Stimulated activated CD8-positive, alpha-beta memory T cell treated with anti-CD3 and anti-CD28 coated beads, Interleukin-15, amount 100 ng/mL, for 4 hours (primary cell): ENCODE measurements at regions not wholly inside any gene's neighbourhood (a gene's known extent, or its start where the extent isn't known, plus 50 kb on each side); places are given as distances from the start of the nearest gene placed in this dataset.

Experiments used
- DNase-seq, 2 donors: peaks; one replicate each; pipeline ENCODE4 v3.0.0-alpha.2; 2020; ENCODE audit warnings: low read depth in 2 of 2

- DNase-seq = no peak
Measured at GRCh38 chr13:34553376-34553775, 388.7 kb upstream of the NBEA start.

- DNase-seq = no peak
Measured at GRCh38 chr13:34555988-34556387, 386.1 kb upstream of the NBEA start.

GRCh38 chr13:34561033-34561432, 381.0 kb upstream of the NBEA start:
- DNase-seq = no peak

DNA sequence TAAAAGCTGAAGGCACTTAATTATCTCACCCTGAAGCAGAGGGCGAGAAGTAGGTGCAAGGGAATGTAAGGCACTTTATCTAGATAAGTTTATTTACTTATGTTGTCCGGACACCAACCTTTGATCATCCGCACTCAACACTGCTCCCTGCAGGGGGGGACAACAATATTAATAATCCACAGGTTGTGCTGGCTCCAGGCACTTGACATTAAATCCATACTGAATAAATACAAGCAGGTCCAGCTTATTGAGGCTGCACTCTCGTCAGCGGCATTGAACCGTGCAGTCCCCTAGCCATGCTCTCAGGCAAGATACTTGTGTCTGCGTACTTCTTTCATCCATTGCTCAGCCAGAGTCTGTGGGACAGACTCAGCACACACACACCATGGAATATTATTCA, 374.5 kb upstream of the NBEA start:
- DNase-seq = no peak

GRCh38 chr13:34570698-34571353, 371.2 kb upstream of the NBEA start:
- no peak for DNase-seq

DNA sequence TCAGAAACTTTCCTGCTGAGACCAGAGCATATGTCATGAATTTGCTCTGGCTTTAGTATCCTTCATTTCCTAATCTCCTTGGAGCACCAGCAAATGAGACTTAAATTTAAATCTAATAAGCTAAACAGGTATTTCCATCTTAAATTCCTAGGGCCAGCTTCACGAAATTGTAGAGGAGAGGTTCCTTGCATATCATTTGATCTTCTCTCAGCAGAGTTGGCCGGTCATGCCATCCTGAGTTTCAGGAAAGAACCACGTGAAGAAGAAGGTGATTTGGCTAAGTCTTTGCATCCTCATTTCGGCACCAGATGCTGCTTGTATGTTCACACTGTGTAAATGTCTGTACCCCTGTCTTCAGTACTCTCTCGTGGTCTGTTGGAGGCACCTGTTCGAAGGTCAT, 370.4 kb upstream of the NBEA start:
- DNase-seq = no peak

DNA sequence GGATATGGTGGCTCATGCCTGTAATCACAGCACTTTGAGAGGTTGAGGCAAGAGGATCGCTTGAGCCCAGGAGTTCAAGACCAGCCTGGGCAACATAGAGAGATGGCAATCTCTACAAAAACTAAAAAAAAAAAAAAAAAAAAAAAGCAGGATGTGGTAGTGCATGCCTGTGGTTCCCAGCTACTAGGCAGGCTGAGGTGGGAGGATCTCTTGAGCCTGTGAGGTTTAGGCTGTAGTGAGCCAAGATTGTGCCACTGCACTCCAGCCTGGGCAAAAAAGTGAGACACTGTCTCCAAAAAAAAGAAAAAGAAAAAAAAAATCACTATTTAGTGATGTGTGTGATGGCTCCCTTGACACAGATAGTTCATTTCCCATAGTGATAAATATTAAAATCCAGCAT, 365.0 kb upstream of the NBEA start:
- DNase-seq = no peak

DNA sequence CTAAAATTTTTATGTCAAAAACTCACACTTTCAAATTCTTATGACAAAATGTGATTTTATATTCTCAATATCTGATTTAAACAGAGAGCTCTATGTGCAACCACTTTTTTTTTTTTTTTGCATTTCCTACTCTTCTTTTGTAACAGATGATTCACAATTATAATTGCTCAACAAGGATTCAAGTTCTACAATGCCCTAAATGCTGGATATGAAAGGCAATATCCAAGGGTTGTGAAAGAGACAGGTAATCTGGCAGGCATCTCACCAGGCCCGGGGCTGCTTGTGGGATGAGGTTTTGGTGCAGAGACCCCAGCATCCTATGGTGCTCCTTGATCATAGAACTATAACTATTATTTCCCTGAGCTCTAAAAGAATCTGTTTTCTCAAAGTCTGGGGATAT, 363.6 kb upstream of the NBEA start:
- no peak for DNase-seq

DNA sequence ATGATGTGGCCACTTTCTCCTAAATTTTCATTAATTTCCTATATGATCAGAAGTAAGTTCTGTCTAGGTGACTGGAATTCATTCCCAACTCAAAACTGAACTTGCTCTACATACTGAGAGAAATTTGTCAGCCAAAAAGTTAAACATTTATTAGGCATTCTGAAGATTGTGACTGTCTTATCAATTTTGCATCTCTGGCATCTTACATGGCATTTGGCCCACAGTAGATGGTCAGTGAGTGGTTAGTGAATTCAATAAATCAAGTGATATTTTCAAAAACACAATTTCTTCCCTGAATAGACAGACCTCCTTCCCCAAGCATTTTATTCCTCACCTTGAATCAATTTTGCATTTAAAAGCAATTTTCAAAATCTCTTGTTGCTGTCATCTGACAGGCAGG, 363.2 kb upstream of the NBEA start:
- DNase-seq = no peak

- no peak for DNase-seq
Measured at GRCh38 chr13:34583181-34583580, 358.9 kb upstream of the NBEA start.

DNA sequence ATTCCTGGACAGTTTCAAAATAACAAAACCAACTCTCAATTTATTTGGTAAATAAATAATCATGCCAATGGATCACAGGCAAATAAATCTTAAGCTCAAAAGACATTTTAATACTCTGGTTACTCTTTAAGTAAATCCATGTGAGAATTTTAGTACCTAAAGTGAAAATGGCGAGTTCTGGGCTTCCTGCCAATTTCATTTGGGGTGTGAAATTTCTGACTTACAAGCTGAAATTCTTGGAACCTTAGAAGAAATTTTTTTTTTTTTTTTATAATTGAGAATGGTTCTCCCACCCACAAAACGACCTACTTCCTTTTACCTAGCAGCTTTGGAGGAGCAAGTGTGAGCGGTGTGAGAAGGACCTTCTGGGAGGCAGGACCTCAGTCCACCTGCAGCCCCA, 354.5 kb upstream of the NBEA start:
- no peak for DNase-seq

GRCh38 chr13:34588362-34588761, 353.7 kb upstream of the NBEA start:
- no peak for DNase-seq

DNA sequence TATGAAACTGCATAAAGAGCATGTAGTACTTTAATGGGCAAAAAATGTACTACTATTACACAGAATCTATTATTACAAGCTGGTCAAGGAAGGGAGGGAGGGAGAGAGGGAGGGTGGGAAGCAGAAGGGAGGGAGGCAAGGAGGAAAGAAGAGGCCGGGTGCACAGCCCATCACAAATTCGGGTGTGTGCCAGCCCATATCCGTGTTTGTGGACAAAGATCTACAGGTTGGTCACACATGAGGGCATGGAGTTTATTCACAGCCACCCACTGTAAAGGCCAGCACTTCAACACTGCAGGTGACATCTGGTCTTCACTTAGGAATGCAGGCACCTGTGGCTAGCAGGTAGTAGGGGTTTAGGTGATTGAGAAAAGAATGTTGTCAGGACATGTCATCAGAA, 352.5 kb upstream of the NBEA start:
- no peak for DNase-seq

DNA sequence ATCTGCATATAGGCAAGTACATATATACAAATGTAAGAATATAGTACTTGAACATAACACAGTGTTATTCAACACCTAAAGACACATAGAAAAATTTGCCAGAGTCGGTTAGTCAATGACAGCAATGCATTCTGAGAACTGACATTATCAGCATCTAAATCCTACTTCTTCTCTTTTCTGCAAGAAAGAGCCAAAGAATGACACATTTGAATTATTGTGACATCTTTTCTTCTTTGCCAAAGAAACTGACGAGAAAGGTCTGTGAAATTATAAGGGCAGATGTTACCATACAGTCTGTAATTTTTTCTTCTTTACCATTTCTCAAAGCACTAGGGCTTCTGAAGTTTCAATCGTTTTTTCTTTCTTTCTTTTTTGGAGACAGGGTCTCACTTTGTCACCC, 350.9 kb upstream of the NBEA start:
- DNase-seq = no peak

- no peak for DNase-seq
Measured at GRCh38 chr13:34591900-34592529, 350.1 kb upstream of the NBEA start.

DNA sequence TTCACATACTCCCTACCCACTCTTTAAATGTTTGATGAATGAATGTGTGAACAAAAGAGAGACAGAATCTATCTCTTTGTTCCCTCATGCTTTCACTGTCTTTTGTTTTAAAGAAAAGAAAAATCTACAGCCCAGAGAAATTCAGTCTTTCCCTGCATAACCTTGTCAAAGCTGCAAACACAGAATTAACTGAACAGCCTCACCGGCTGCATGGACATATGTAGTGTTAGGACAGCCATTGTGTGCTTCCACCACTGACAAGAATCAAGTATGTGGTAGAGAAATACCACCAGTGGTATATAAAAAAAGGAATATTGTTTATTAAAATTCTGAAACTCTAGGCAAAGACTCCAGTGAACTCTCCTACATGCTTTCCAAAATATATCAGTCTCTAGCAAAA, 348.4 kb upstream of the NBEA start:
- DNase-seq = no peak

DNA sequence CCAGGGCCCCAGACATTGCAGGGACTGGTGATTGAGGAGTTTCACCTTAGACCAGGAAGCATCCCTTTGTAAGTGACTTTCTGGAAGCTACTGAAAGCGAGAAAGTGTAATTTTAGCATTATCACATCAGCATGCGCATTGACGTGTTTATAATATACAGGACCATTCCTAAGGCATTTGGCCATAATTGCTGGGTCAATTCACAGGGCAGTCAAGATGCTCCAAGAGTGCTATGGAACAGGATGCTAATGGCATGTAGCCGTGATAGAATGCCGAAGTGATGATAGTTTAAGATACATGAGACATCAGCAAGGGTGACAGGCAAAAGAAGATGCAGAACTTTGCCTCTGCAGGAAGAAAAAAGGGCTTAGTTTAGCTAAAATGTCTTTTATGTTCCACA, 347.6 kb upstream of the NBEA start:
- no peak for DNase-seq

- no peak for DNase-seq
Measured at GRCh38 chr13:34608331-34608730, 333.7 kb upstream of the NBEA start.

DNA sequence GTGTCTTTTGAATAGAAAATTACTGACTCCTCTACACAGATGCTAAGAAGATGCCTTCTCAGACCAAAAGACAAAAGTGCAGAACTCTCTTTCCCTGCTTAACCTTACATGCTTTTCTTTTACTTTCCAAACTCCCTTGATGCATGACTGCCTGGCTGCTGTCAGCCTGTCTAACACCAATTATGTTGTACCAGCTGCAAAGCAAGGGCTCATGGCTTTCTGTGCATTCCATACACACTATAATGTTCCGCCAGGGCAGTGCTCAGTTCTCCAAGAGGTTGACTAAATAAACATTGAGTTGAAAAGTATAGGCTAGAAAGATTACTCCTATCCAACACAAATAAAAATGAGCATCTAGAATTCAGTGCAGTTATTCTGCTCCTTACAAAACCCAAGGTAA, 330.4 kb upstream of the NBEA start:
- no peak for DNase-seq

GRCh38 chr13:34617473-34618083, 324.5 kb upstream of the NBEA start:
- DNase-seq = no peak

GRCh38 chr13:34618654-34619053, 323.4 kb upstream of the NBEA start:
- DNase-seq = no peak

DNA sequence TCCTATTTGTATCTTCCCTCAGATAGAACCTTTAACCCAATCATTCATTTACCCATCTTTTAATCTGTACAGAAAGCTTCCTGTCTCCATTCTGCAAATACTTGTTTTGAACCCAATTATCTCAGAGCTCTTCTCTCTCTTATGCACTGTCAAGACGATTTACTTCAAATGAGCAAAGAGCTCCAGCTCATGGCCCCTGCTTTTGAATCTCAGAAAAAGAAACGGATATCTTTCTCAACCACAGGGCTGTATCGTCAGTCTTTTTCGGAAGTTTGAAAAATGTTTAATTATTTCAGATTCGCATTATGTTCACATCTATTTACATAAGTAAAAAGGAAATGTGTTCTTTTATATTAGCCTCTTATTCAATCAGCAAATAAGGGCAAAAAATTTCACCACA, 322.7 kb upstream of the NBEA start:
- no peak for DNase-seq

GRCh38 chr13:34620074-34620850, 321.8 kb upstream of the NBEA start:
- no peak for DNase-seq
